Stomach (tissue), 8 donors: ENCODE measurements at regions not wholly inside any gene's neighbourhood (a gene's known extent, or its start where the extent isn't known, plus 50 kb on each side); places are given as distances from the start of the nearest gene placed in this dataset.

Experiments
- DNase-seq, 2 donors: peaks; one replicate each; pipeline versions ENCODE4 v3.0.0 to v3.0.0-alpha.2; 2013 to 2019
- H3K27ac ChIP-seq, 5 donors: fragments of 200-600 bp in 4 of 5; sonication (generic) in 4 of 5; one replicate each; pipeline ENCODE4 v1.5.1; 2013 to 2019; ENCODE audit warnings: mild to moderate bottlenecking in 1 of 5, moderate library complexity in 1 of 5
- H3K27me3 ChIP-seq, 3 donors: fragments of 200-600 bp; sonication (generic); one replicate each; pipeline ENCODE4 v1.5.1; 2017 to 2019; ENCODE audit warnings: mixed run types in 1 of 3
- H3K36me3 ChIP-seq, 4 donors: fragments of 200-600 bp; sonication (generic); 1 replicate in 3 of 4; 2 replicates in 1 of 4; pipeline ENCODE4 v1.5.1; 2016 to 2019
- H3K4me1 ChIP-seq, 4 donors: fragments of 200-600 bp; sonication (generic); one replicate each; pipeline ENCODE4 v1.5.1; 2016 to 2019
- H3K4me3 ChIP-seq, 4 donors: fragments of 200-600 bp; sonication (generic) in 3 of 4; one replicate each; pipeline ENCODE4 v1.5.1; 2016 to 2019; ENCODE audit warnings: mild to moderate bottlenecking in 1 of 4
- H3K9me3 ChIP-seq, 4 donors: fragments of 200-600 bp; sonication (generic); one replicate each; pipeline ENCODE4 v1.5.1; 2016 to 2019
- EP300 ChIP-seq: sonication (generic); formaldehyde crosslinking; IDR thresholded peaks from one replicate; pipeline ENCODE4 v1.6.1; 2017; ENCODE audit warnings: antibody characterized with exemption
- POLR2A ChIP-seq, 4 donors: fragments of 450-650 bp; IDR thresholded peaks; one replicate each; pipeline ENCODE4 v1.6.1; 2016; ENCODE audit warnings: antibody characterized with exemption in 4 of 4, control low read depth in 2 of 4, mild to moderate bottlenecking in 1 of 4, moderate library complexity in 1 of 4
- POLR2AphosphoS5 ChIP-seq, 3 donors: sonication (generic); formaldehyde crosslinking; IDR thresholded peaks; one replicate each; pipeline ENCODE4 v1.6.1; 2016; ENCODE audit warnings: antibody characterized with exemption in 3 of 3
- WGBS, 5 donors: extraction: QIAGEN DNeasy Blood & Tissue Kit in 3 of 5; methylation state at CpG; one replicate each; pipeline versions ENCODE4 v1.1.5 to v1.1.7; 2013 to 2018; 5-methylcytosine and 5-hydroxymethylcytosine counted together
- intact Hi-C: fragments of 100-400 bp; cut with DNase I; formaldehyde crosslinking; loops from one replicate; pipeline ENCODE4 v1.15.1; 2023; ENCODE audit warnings: low total_unique reads
- TF ChIP-seq, protein P1 (sequence below), 7 experiments: fragments of 450-650 bp in 4 of 7; fragments of 200-600 bp in 3 of 7; sonication (generic) in 3 of 7; IDR thresholded peaks; one replicate each; pipeline ENCODE4 v1.5.1; 2016 to 2019; ENCODE audit warnings: antibody characterized with exemption in 7 of 7, control low read depth in 2 of 7, mild to moderate bottlenecking in 1 of 7
- donor health status: healthy with polysubstance abuse.
- donor health status: Bipolar disorder and iron deficiency.
- donor health status: healthy.

GRCh38 chr18:38353149-38353548 is 787.6 kb upstream of the CELF4 start:
- H3K4me3 ChIP-seq = no peak overlapping the region
- TF ChIP-seq, protein P1, sequence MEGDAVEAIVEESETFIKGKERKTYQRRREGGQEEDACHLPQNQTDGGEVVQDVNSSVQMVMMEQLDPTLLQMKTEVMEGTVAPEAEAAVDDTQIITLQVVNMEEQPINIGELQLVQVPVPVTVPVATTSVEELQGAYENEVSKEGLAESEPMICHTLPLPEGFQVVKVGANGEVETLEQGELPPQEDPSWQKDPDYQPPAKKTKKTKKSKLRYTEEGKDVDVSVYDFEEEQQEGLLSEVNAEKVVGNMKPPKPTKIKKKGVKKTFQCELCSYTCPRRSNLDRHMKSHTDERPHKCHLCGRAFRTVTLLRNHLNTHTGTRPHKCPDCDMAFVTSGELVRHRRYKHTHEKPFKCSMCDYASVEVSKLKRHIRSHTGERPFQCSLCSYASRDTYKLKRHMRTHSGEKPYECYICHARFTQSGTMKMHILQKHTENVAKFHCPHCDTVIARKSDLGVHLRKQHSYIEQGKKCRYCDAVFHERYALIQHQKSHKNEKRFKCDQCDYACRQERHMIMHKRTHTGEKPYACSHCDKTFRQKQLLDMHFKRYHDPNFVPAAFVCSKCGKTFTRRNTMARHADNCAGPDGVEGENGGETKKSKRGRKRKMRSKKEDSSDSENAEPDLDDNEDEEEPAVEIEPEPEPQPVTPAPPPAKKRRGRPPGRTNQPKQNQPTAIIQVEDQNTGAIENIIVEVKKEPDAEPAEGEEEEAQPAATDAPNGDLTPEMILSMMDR (IDR thresholded peaks at IDR 0.05) = no peak
- no peak for TF ChIP-seq POLR2AphosphoS5 (IDR thresholded peaks at IDR 0.05)
- TF ChIP-seq EP300 = no peak
- TF ChIP-seq POLR2A (IDR thresholded peaks at IDR 0.05) = no peak
- H3K36me3 ChIP-seq = no peaks in the 10 kb centered on the region
- DNase-seq = no peak
- H3K27ac ChIP-seq = no peak overlapping the region
- H3K9me3 ChIP-seq = no peaks in the 10 kb centered on the region
- H3K27me3 ChIP-seq = no peaks in the 10 kb centered on the region
- no peaks in the 10 kb centered on the region for H3K4me1 ChIP-seq
- intact Hi-C loops = no loop called here

GRCh38 chr18:38350141-38350540 is 784.5 kb upstream of the CELF4 start:
- no peaks in the 10 kb centered on the region for H3K27me3 ChIP-seq
- H3K36me3 ChIP-seq = no peaks in the 10 kb centered on the region
- TF ChIP-seq POLR2AphosphoS5 (IDR thresholded peaks at IDR 0.05) (no peak), EP300 (no peak), POLR2A (IDR thresholded peaks at IDR 0.05) (no peak)
- TF ChIP-seq, protein P1 (IDR thresholded peaks at IDR 0.05) = no peak
- intact Hi-C loops = no loop called here
- no peak overlapping the region for H3K4me3 ChIP-seq
- peaks cover 0 to 3% (median 0%) of the 10 kb centered on the region in 4 donors for H3K9me3 ChIP-seq
- no peaks in the 10 kb centered on the region for H3K4me1 ChIP-seq
- 84 to 94% (median 88%) methylated on average over 2 of the region's 2 CpGs for WGBS, 5 donors
- no peak overlapping the region for H3K27ac ChIP-seq
- no peak for DNase-seq

GRCh38 chr18:38330573-38330972 is 765.0 kb upstream of the CELF4 start:
- H3K4me3 ChIP-seq = no peak overlapping the region
- no peaks in the 10 kb centered on the region for H3K36me3 ChIP-seq
- WGBS, 5 donors = 77 to 81% (median 80%) methylated on average over 3 of the region's 3 CpGs
- no peak overlapping the region for H3K27ac ChIP-seq
- H3K9me3 ChIP-seq = no peaks in the 10 kb centered on the region
- TF ChIP-seq, protein P1 (IDR thresholded peaks at IDR 0.05) = no peak
- TF ChIP-seq POLR2A (IDR thresholded peaks at IDR 0.05) = no peak
- no peak for TF ChIP-seq EP300
- no peak for TF ChIP-seq POLR2AphosphoS5 (IDR thresholded peaks at IDR 0.05)
- no peaks in the 10 kb centered on the region for H3K27me3 ChIP-seq
- intact Hi-C loops = no loop called here
- no peaks in the 10 kb centered on the region for H3K4me1 ChIP-seq
- no peak for DNase-seq

DNA sequence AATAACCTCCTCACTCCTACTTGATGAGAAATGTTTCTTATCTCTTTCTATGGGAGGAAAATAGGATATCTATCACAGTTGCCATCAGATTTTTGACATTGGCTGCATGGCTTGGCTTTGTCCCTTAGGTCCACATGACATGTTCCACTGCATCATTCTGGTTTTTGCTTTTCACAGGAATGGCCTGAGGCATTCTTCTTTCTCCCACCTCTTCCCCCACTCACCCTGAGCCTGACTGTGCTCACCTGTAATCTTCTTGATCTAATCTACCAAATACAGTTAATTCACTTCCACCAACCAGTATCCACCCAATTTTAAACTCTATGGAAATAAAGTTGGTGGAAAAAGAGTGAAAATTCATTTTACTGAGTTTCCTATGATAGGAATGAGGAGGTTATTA is 763.5 kb upstream of the CELF4 start:
- H3K36me3 ChIP-seq = no peaks in the 10 kb centered on the region
- no peak for TF ChIP-seq POLR2AphosphoS5 (IDR thresholded peaks at IDR 0.05)
- TF ChIP-seq EP300 = no peak
- TF ChIP-seq POLR2A (IDR thresholded peaks at IDR 0.05) = no peak
- TF ChIP-seq, protein P1 (IDR thresholded peaks at IDR 0.05) = no peak
- H3K4me3 ChIP-seq = no peak overlapping the region
- no peak overlapping the region for H3K27ac ChIP-seq
- DNase-seq = no peak
- H3K9me3 ChIP-seq = peaks cover 0 to under 1% (median 0%) of the 10 kb centered on the region in 4 donors
- no peaks in the 10 kb centered on the region for H3K27me3 ChIP-seq
- no peaks in the 10 kb centered on the region for H3K4me1 ChIP-seq
- intact Hi-C loops = no loop called here
